ENCODE measurements at regions not wholly inside any gene's neighbourhood (a gene's known extent, or its start where the extent isn't known, plus 50 kb on each side); places are given as distances from the start of the nearest gene placed in this dataset.
A peak's percentile ranks its signal among the peaks of the same experiment; 100 is the strongest.

DNA sequence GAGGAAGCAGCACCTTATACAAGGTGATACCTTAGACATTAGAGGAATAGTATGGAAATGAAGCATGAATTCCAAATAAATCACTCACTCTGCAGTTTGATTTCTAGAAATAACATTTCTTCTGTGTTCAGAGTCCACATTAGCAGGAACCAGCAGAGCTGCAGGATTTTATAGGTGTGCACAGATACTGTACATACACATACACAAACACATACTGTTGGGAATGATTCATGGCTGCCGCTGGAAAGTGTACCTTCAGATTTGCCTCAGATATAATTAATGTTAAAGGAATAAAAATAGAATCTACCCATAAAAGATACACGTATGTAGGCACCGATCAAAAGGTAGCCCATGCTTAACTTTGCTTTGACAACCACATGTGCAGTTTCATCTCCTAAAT lies 578.1 kb downstream of the CSNK1G3 start:
- no peak for DNase-seq

DNA sequence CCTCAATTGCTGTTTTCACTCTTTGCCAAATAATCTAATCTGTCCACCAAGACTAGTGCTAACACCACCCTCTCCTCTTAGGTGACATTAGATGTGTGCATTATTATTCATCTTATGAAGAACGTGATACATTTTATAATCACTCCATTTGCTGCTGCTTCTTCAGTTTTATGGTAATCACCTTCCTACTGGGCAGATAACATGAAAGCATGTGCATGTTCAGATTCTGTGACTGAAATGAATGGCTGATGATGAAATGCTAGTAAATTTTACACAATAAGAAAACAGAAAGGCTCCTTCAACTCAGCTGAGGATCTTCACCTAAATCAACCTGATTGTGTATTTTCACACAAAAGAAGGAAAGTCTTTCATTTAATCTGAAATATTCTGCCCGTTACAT lies 577.6 kb downstream of the CSNK1G3 start:
- no peak for DNase-seq

DNA sequence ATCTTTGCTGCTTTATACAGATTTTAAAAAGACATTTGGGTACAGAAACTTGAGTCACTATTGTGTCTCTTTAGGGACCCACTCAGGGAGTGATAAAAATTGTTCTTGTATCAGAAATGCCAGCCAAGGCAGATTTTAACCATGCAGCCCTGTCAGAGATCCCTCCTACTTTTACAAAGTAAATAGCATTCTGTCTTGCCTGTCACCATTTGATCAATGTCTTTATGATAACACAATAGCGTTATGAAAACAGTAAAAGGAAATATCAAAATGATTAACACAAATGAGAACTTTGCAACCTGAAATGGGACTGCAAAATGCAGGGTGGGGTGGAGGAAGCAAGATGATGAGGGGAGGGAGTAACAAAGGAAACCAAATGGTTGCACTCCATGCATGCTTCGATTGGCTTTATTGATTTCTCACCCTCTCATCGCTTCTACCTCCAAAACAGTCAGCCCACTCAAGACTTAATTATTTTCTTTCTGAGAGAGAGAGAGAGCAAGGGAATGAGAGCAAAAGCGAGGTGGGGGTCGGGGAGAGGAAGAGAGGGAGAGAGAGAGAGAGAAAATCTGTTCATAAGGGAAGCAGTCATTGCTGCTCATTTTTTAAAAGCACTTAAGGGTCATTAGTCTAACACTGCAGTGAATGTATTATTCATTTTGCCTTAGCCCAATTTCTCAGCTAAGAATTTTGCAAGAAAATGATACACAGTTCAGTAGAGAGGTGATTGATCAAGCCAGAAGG lies 576.5 kb downstream of the CSNK1G3 start:
- no peak for DNase-seq

DNA sequence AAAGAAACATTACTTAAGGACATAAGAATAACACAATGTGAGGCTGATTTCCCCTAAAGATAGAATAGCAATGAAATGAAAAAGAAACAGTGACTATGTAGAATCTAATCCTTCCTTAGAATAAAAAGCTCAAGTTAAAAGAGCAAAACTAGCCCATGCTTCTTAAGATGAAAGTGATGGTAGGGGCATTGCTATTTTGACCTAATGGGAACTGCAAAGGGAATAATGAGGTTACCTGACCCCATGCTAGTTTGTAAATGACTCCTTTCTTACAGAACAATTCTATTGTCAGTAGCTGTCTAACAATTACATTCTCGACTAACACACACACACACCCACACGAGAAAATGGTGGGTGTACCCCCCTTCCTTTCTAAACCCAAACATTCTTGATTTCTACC lies 575.8 kb downstream of the CSNK1G3 start:
- DNase-seq: no peak

DNA sequence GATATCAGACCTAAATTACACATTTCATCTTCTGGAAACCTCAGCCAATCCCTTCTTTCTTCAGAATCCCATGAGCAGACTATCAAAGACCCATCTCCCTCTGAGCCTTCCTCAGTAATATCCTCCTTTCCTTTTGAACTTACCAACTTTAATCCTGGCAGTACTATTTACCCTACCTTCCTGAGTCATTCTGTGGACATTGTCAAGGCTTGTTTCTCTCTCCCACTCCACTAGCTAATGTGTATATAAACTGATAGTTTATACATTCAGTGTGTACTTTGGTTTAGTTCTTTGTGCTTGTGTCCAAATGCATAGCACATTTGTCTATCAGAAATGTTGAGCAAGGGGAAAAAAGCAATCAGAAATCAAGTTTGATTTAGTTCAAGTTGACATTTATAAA lies 568.3 kb downstream of the CSNK1G3 start:
- no peak for DNase-seq

DNA sequence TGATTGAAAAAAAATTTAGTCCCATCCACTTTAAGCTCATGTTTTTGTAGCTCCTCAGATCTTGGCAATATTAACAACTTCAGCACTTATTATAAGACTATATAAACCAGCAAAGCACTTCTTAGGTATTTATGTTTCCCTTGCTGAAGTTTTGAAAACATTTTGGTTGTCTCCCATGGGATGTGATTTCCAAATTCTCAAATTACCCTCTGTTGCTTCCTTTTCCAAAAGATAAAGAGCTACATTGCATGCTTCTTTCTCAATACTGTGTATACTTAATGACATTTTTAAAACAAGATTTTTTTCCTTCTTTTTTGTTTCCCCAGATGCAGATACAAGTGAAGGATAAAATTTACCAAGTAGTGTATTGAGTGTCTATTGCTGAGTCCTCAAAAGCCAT lies 567.1 kb downstream of the CSNK1G3 start:
- DNase-seq: no peak

DNA sequence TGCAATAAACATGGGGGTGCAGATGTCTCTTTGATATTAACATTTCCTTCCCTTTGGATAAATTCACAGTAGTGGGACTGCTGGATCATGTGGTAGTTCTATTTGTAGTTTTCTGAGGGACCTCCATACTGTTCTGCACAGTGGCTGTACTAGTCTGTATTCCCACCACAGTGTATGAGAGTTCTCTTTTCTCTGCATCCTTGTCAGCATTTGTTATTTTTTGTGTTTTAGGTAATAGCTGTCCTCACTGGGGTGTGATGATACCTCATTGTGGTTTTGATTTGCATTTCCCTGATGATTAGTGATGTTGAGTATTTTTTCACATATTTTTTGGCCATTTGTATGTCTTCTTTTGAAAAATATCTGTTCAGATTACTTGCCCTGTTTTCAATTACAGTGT lies 562.5 kb downstream of the CSNK1G3 start:
- no peak for DNase-seq

DNA sequence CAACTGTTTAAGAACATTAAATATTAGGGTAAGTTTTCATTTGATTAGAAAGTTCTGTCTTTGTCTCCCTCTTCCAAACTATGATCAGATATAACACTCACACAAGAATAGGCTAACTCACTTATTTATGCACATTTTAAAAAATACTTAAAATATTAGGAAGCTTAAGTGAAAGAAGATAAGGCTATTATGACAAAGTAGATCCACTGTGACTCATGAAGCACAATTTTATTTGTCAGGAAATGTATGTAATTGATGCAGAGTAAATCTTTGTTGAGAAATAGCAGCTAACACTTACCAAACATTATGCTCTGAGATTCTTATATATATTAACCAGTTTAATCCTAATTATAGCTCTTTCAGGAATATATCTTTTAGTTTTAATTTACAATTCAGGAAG lies 560.6 kb downstream of the CSNK1G3 start:
- DNase-seq: no peak

DNA sequence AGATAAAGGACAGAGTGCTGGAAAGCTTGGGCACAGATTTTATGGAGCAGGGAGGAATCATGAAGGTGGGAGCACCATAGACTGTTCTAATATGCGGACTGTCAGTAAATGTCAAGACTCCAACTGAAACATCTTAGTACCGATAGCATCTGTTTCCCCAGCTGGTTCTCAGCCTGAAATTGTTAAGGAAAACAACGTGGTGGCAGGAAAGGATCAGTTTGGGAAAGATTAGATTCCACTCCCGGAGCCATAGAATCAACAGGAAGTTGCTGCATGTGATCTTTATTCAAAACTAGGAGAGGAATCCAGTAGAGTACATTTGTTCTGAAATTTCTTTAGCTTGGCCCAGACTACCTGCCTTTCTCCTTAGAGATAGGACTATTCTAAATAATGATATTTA lies 559.1 kb downstream of the CSNK1G3 start:
- no peak for DNase-seq

DNA sequence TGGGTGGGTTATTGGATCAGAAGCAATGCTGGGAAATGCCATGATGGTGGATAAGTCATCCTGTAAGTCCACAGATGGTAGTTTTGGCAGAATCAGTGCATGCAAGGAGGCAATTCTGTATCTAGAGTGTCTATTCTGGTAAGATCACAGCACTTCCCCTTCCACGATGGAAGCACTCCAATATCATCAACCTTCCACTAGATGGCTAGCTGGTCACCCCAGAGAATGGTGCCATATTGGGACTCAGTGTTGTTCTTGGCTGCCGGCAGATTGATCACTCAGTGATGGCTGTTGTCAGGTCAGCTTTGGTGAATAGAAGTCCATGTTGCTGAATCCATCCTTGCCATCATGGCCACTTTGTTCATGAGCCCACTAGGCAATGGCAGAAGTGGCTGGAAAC lies 553.5 kb downstream of the CSNK1G3 start:
- DNase-seq: no peak

DNA sequence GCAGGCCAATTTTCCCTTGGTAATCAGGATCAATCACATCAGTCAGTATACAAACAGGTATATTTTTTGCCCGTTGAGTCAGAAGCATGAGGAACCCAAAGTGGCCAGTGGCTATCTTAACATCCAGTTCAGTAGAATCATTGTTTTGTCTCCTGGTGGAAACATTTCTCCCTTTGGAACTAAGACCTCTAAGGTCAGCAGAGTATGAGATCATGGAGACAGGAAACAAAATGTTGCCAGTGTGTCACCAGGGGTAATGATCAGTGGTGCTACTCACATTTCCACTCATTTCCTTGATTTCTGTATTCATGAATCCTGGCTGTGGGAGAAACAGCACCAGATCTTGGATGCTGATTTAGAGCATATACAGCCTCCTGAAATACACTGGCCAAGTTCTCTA lies 553.0 kb downstream of the CSNK1G3 start:
- no peak for DNase-seq

DNA sequence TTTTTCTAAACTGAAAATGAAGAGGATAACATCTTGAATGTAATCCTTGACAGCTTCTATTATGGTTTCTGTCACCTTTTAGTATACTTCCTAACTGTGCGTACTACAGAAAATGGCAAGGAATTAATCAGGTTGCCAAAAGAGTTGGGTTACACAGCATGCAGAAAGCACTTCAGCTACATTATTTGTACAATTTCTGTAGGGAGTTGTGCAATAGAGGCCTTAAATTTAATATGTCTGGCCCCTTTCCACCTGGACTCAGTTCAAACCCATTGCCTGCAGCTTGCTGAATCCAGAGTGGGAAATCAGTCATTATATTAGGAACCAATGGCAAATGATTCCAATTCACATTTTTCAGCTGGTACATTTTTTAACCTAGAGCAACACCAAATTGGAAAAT lies 549.7 kb downstream of the CSNK1G3 start:
- peak; percentile 96 for DNase-seq

DNA sequence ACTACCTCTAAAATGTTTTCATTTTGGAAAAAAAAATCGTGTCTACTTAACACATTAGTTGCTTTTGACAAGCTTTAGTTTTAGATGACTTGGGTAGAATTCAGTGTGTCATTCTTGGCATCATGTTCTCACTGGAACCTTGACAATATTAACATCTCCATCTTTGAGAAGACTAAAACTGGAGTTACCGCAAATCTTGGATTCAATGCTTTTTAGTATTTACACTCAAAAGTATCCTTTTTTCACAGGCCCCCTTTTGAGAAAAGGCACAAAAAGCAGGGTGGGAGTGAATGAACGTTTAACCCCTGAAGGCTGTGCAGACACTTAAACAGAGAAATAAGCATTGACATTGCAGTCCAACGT lies 549.1 kb downstream of the CSNK1G3 start:
- no peak for DNase-seq

DNA sequence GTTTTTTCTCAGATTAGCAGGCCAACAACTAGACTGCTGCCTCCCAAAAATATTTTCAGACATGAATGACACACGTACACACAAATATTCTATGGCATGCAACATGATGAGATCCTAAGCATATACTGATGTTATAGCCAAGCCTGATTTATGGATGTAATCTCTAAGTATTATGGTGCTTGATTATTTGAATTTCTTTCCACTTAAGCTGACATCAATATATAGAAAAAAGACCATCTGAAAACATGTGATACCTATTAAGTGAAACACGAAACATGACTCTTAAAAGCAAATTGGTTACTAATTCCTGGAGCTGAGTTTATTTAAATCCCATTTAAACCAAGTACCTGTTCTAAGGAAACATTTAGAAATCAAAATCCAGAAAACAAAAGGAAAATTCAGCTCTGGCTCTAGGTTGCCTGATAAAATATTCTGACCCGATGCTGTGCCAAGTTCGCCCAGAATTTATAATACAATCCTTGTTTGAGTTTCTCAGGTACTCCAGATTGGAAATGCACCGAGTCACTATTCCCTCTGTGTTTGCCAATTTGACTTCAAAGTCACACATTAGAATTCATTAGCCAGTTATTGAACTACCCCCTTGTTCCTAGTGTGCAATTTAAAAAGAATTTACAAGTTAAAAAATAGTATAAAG lies 548.6 kb downstream of the CSNK1G3 start:
- peak; percentile 11 for DNase-seq

DNA sequence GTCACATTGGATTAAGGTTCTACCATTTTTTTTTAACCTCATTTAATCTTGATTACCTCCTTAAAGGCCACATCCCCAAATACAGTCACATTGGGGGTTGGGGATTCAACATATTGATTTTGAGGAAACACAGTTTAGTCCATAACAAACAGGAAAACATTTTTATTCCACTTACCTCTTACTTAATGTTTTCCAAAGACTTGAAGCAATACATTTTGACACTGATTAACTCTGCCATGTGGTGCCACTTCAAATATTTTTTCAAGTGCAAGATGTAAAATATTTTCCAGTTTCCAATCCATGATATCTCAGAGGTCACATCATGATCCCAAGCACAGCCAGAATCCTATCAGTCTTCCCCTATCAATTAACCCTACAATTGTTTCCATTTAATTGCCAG lies 548.0 kb downstream of the CSNK1G3 start:
- DNase-seq: no peak

DNA sequence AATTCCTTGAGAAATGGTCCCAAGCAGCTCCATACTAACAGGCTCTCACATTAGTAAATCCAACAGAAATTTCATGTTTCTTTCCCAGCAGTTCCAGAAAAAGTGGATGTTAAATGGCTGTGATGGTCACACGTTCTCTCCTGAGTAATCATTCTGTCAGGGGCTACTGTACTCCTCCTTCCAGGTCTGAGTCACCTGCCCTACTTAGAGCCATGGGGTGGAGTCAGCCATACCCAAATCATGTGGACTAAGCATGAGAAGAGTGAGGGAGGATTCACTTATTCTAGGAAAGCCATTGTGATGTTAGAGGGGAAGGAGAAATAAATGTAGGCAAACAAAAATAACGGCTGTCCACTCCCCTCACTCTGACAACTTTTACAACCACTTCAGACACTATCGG lies 547.2 kb downstream of the CSNK1G3 start:
- no peak for DNase-seq

DNA sequence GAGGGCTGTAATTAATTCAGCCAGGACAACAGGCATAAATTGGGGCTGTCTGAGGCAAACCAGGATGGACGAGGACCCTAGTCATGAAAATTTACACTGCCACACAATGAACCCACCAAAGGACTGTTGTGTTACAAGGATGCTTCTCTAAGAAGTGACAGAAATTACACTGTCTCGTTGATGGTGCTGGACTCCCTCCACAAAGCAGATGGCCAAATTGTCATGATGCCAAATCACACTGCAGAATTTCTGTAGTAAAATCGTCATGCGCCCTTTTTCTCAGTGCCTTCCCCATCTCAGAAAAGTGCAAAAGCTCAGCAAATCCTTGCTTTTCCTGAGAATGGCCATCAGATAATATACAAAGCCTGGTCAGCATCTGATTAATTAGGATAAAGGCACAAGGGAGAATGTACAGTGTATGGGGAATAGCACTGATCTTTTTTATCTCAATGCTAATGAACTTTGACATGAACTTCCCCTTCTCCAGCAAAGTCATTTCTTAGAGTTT lies 545.8 kb downstream of the CSNK1G3 start:
- peak; percentile 24 for DNase-seq

DNA sequence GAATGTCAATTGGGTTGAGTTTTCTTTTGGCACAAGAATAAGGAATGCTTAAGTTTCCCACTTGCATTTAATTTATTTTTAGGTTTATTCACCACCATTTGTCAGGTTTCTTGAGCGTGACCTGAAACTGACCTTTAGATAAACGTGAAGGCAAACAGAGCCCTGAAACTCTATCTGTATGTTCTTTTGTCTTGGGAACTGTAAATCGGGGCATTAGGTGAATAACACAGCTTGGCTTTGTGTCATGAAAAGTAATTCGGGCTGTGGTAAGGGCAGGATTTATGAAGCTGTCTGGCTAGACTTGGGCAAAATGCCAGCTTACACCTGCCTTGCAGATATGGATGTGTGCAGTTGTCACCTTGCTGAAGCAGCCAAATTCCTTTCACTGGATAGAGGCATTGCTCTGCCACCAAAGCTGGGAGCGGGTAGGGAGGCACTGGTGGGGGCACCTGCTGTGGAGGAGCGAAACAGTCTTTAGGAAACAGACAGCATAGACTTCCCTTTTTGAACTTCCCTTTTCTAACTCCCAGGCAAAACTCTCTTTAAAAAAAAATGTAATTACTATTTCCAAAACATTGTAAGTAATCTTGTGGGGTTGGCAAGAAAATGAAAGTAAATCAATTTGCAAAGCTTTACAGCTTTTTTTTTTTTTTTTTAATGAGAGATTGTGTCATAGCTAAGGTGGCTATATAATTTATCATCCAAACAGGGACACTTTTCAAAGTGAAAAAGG lies 545.2 kb downstream of the CSNK1G3 start:
- peak; percentile 80 for DNase-seq

DNA sequence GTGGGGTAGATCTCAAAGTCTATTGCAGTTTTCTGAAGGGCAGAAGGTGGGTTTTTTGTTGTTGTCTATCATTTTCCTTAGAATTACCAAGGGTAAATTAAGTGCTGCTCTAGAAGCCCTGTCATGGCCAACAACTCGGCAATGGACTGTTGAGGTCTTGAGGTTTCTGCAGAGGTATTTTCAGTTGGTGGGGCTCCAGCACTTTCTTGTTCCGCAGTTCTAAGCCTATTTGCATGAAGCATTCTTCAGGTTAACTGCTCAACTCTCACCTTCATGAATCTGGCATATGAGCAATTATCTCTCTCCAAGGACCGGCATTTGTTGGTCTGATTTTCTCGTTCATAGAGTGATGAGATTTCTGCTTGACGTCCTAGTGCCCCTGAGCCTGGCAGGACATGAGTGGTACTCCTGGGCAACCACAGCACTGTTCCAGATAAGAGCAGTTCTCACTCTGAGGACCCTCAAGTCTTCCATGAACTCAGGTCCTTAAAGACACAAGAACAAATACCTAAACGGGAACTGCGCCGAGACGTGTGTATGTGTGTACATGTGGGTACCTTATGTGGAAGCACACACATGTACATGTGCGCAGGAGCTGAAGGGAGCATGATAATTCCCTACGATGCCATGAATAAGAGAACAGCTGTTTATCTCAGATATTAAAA lies 544.5 kb downstream of the CSNK1G3 start:
- no peak for DNase-seq

DNA sequence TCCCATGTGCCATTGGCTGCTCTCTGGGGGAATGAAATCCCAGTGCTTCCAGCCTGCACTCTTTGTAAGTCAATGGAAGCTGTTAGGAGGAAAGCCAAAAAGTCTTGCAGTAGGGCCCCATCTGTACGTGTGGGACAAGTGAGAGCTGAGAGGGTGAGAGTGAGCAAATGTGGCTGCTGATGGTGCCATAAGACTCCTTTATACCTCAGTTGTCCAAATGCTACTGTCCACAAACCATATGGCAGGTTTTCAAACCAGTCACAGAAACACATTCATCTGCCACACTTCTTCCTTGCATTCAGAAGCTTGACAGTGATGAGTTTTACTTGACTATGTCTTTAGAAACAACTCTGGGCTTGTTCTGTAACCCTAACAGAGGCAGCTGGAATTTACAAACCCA lies 543.8 kb downstream of the CSNK1G3 start:
- DNase-seq: no peak

DNA sequence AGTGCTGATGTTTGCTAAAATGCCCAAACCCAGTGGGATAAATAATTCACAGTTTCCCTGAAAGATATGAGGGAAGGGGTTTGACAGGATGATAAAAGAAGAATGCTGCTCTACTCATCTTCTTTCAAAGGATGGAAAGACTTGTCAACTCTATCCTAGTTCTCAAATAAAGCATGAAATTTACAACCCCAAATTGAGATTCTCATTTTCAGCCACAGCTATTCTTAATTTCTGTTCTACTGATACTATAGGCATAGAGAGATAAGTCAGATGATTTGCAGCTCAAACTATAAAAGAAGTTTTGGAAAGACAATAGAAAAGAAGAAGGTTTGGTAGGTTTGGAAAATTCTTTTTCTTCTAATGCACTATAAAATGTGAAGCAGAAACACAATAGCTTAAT lies 542.6 kb downstream of the CSNK1G3 start:
- no peak for DNase-seq

DNA sequence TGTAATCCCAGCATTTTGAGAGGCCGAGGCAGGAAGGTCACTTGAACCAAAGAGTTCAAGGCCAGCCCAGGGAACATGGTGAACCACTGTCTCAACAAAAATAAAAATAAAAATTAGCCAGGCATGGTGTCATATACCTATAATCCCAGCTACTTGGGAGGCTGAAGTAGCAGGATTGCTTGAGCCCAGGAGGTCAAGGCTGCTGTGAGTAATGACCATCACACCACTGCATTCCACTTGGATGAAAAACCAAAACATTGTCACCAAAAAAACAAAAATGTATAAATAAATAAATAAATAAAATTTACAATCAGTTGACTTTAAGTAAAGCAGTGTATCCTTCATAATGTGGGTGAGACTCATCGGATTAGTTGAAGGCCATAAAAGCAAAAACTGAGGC lies 541.4 kb downstream of the CSNK1G3 start:
- no peak for DNase-seq

DNA sequence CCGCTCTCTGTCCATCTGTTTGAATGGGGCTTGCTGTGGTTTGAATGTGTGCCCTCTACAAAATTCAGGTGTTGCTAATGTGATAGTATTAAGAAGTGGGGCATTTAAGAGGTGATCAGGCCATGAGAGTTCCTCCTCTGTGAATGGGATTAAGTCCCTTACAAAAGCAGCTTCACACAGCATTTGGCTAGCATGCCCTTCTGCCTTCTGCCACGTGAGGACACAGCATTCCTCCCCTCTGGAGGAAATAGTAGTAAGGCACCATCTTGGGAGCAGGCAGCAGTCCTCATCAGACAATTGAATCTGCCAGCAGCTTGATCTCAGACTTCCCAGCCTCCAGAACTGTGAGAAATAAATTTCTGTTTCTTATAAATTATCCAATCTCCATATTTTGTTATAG lies 540.2 kb downstream of the CSNK1G3 start:
- DNase-seq: no peak
